GM12878 (cell line): ENCODE measurements at regions not wholly inside any gene's neighbourhood (a gene's known extent, or its start where the extent isn't known, plus 50 kb on each side); places are given as distances from the start of the nearest gene placed in this dataset.

Experiments used
- ATAC-seq: fragments of 200-7000 bp; cut with Tn5 transposase; 3 replicates; pipeline ENCODE4 v1.9.1; 2020; ENCODE audit warnings: mild to moderate bottlenecking, moderate library complexity
- BruUV-seq: library from RNA; stranded (reverse); fragments of 400-500 nt; replicated peaks from 2 replicates; lab custom pipeline; 2021; lab: Mats Ljungman, UMichigan
- CTCF ChIA-PET: fragments of 300-600 bp; sonication (Branson Sonifier 250); formaldehyde crosslinking; extraction: SDS; loops from one replicate; lab custom pipeline; 2021; ENCODE audit warnings: inconsistent platforms; lab: Yijun Ruan, JAX
- POLR2A ChIA-PET: fragments of 350-600 bp; formaldehyde crosslinking; extraction: SDS; loops from one replicate; lab custom pipeline; 2021; ENCODE audit warnings: inconsistent platforms; lab: Charles Lee
- RAD21 ChIA-PET: fragments of 300-600 bp; sonication (Branson Sonifier 250); formaldehyde crosslinking; loops from one replicate; lab custom pipeline; 2023; ENCODE audit warnings: antibody characterized with exemption; ENCODE audit not compliant: unreplicated experiment; lab: Charles Lee
- SMC1A ChIA-PET: fragments of 300-600 bp; sonication (Branson Sonifier 250); formaldehyde crosslinking; loops from one replicate; lab custom pipeline; 2023; ENCODE audit not compliant: unreplicated experiment, uncharacterized antibody; lab: Charles Lee
- DNase-seq: peaks from one replicate; pipeline ENCODE4 v3.0.0-alpha.2; 2011; ENCODE audit warnings: low read depth, low spot score
- FAIRE-seq: peaks from 3 replicates; lab custom pipeline; 2011; peaks lifted over from hg19 to GRCh38; lab: Jason Lieb, UNC
- H2AFZ ChIP-seq: 2 replicates; pipeline ENCODE4 v1.6.0; 2011; ENCODE audit warnings: low read depth, low read length, control low read depth; ENCODE audit not compliant: control insufficient read depth
- H3K27ac ChIP-seq: 2 replicates; pipeline ENCODE4 v1.5.1; 2011; ENCODE audit warnings: control low read depth; ENCODE audit not compliant: control insufficient read depth, insufficient read depth
- H3K27me3 ChIP-seq, 2 experiments: replicated peaks in 1 of 2; 2 replicates each; pipeline versions ENCODE4 v1.6.0 to v1.6.1; 2011; ENCODE audit warnings: low read length in 1 of 2; ENCODE audit not compliant: control insufficient read depth in 2 of 2, insufficient read depth in 2 of 2
- H3K36me3 ChIP-seq, 2 experiments: 2 replicates each; pipeline ENCODE4 v1.5.1; 2011; ENCODE audit warnings: low read length in 1 of 2; ENCODE audit not compliant: control insufficient read depth in 2 of 2, insufficient read depth in 2 of 2
- H3K4me1 ChIP-seq: 2 replicates; pipeline ENCODE4 v1.6.1; 2011; ENCODE audit warnings: mild to moderate bottlenecking, low read length, moderate library complexity, mixed read lengths; ENCODE audit not compliant: control insufficient read depth, insufficient read depth
- H3K4me2 ChIP-seq: 2 replicates; pipeline ENCODE4 v1.6.0; 2011; ENCODE audit warnings: control low read depth; ENCODE audit not compliant: control insufficient read depth, insufficient read depth
- H3K4me3 ChIP-seq: fragments of 200-600 bp; sonication (generic); 2 replicates; pipeline ENCODE4 v1.5.1; 2016
- H3K79me2 ChIP-seq: 2 replicates; pipeline ENCODE4 v1.6.0; 2011; ENCODE audit warnings: low read length; ENCODE audit not compliant: control insufficient read depth, insufficient read depth
- H3K9ac ChIP-seq: 2 replicates; pipeline ENCODE4 v1.8.0; 2011; ENCODE audit warnings: low read length, control low read depth, mixed read lengths; ENCODE audit not compliant: control insufficient read depth, insufficient read depth
- H3K9me3 ChIP-seq: replicated peaks from 3 replicates; pipeline ENCODE4 v1.5.1; 2011; ENCODE audit warnings: mild to moderate bottlenecking, low read length; ENCODE audit not compliant: control insufficient read depth, insufficient read depth
- H4K20me1 ChIP-seq: 2 replicates; pipeline ENCODE4 v1.6.0; 2011; ENCODE audit not compliant: control insufficient read depth, insufficient read depth
- BHLHE40 ChIP-seq, 2 experiments: fragments of 450-650 bp in 1 of 2; IDR thresholded peaks; 2 replicates each; pipeline ENCODE4 v1.6.1; 2011 to 2017; ENCODE audit warnings: low read depth in 2 of 2, borderline replicate concordance in 1 of 2, improper control_type of control experiment in 1 of 2, low read length in 1 of 2, mild to moderate bottlenecking in 1 of 2
- JUNB ChIP-seq: IDR thresholded peaks from 2 replicates; pipeline ENCODE4 v1.6.1; 2016; ENCODE audit warnings: antibody characterized with exemption, mild to moderate bottlenecking
- PKNOX1 ChIP-seq: fragments of 450-650 bp; IDR thresholded peaks from 2 replicates; pipeline ENCODE4 v1.6.1; 2016; ENCODE audit warnings: mild to moderate bottlenecking
- ZNF622 ChIP-seq: fragments of 450-650 bp; IDR thresholded peaks from 2 replicates; pipeline ENCODE4 v1.6.1; 2017; ENCODE audit warnings: mild to moderate bottlenecking, inconsistent platforms
- WGBS: methylation state at CpG from one replicate; pipeline ENCODE4 v1.1.6; 2016; ENCODE audit warnings: low lambda C conversion rate; ENCODE audit not compliant: insufficient replicate concordance, insufficient coverage; ENCODE audit errors: missing lambda C conversion rate; 5-methylcytosine and 5-hydroxymethylcytosine counted together
- in situ Hi-C: fragments of 300-500 bp; cut with MboI; formaldehyde crosslinking; loops from 9 replicates; pipeline ENCODE4 v1.14.3; 2018; ENCODE audit warnings: mixed read lengths
- intact Hi-C: fragments of 100-400 bp; cut with micrococcal nuclease; formaldehyde crosslinking; loops from one replicate; pipeline ENCODE4 v1.14.2; 2022; ENCODE audit not compliant: unreplicated experiment
- TF ChIP-seq, protein P1 (sequence below): IDR thresholded peaks from 2 replicates; pipeline ENCODE4 v1.6.1; 2011; ENCODE audit warnings: borderline replicate concordance, low read depth, mild to moderate bottlenecking, moderate library complexity, mixed read lengths, low read length; ENCODE audit not compliant: insufficient read depth; ENCODE audit errors: extremely low read length

DNA sequence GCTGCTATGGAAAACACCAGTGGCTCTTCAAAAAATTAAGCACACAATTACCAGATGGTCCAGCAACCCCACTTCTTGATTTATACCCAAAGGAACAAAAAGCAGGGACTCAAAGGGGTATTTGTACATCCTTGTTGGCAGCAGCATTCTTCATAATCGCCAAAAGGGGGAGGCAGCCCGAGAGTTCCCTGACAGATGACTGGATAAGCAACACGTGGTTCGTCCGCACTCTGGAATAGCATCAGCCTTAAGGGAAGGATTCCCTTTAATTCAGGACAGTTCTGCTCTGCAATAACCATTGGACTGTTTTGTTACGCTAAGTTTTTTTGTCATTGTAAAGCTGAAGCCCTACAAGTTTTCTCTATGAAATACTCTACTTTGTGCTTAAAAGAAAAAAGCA, 76.7 kb upstream of the TWIST2 start:
- Histone ChIP-seq H3K36me3 (no peaks in the 10 kb centered on the region), H3K4me2 (no peak overlapping the region), H3K9me3 (no peaks in the 10 kb centered on the region; the same call in none of the 3 replicates), H3K4me1 (no peaks in the 10 kb centered on the region), H4K20me1 (no peaks in the 10 kb centered on the region), H3K9ac (no peak overlapping the region), H3K4me3 (no peak overlapping the region), H3K27me3 (no peaks in the 10 kb centered on the region), H3K27ac (no peak overlapping the region), H2AFZ (no peak overlapping the region), H3K79me2 (no peaks in the 10 kb centered on the region)
- TF ChIP-seq ZNF622 (no peak), JUNB (no peak)
- intact Hi-C loops (no loop called here), in situ Hi-C loops (no loop called here)
- POLR2A ChIA-PET: no interaction called here
- DNase-seq (no peak), FAIRE-seq (no peak), ATAC-seq (no peak)
- RAD21 ChIA-PET: no interaction called here
- CTCF ChIA-PET: no interaction called here
- SMC1A ChIA-PET: no interaction called here
- no TSS peak for BruUV-seq
- WGBS: 40% methylated on average over 6 of the region's 6 CpGs

- FAIRE-seq: no peak
- Histone ChIP-seq H3K36me3 (no peaks in the 10 kb centered on the region), H2AFZ (no peak overlapping the region), H3K4me1 (no peaks in the 10 kb centered on the region), H3K9ac (no peak overlapping the region), H3K79me2 (no peaks in the 10 kb centered on the region), H3K27me3 (no peaks in the 10 kb centered on the region), H3K4me3 (no peak overlapping the region), H3K27ac (no peak overlapping the region), H3K9me3 (no peaks in the 10 kb centered on the region; the same call in none of the 3 replicates), H3K4me2 (no peak overlapping the region), H4K20me1 (no peaks in the 10 kb centered on the region)
- in situ Hi-C loops (no loop called here), intact Hi-C loops (no loop called here)
- CTCF ChIA-PET: no interaction called here
- SMC1A ChIA-PET: no interaction called here
- TF ChIP-seq BHLHE40 (IDR thresholded peaks at IDR 0.05; ENCODE audit: borderline replicate concordance in 1 of 2, low read depth in 2 of 2, low read length in 1 of 2) (no peak), PKNOX1 (no peak)
- TF ChIP-seq, protein P1, sequence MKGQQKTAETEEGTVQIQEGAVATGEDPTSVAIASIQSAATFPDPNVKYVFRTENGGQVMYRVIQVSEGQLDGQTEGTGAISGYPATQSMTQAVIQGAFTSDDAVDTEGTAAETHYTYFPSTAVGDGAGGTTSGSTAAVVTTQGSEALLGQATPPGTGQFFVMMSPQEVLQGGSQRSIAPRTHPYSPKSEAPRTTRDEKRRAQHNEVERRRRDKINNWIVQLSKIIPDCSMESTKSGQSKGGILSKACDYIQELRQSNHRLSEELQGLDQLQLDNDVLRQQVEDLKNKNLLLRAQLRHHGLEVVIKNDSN: no peak
- RAD21 ChIA-PET: no interaction called here
- no peak for ATAC-seq
- BruUV-seq: no TSS peak
- WGBS: 39% methylated on average over 15 of the region's 15 CpGs
- no peak for DNase-seq
- POLR2A ChIA-PET: no interaction called here
Observed at GRCh38 chr2:238771639-238772038, 76.2 kb upstream of the TWIST2 start.
